HepG2 (cell line): ENCODE measurements at regions not wholly inside any gene's neighbourhood (a gene's known extent, or its start where the extent isn't known, plus 50 kb on each side); places are given as distances from the start of the nearest gene placed in this dataset.

ENCODE experiments used
- ATAC-seq: fragments of 200-7000 bp; cut with Tn5 transposase; 3 replicates; pipeline ENCODE4 v1.9.1; 2020; ENCODE audit warnings: mild to moderate bottlenecking, moderate library complexity
- BruUV-seq: library from RNA; stranded (reverse); fragments of 400-500 nt; replicated peaks from 2 replicates; lab custom pipeline; 2021; lab: Mats Ljungman, UMichigan
- CTCF ChIA-PET: fragments of 300-600 bp; formaldehyde crosslinking; extraction: SDS; loops from one replicate; lab custom pipeline; 2021; ENCODE audit warnings: low total read pairs, inconsistent platforms, low intra/inter-chr PET ratio; lab: Yijun Ruan, JAX
- POLR2A ChIA-PET: fragments of 350-600 bp; sonication (Branson Sonifier 250); formaldehyde crosslinking; loops from one replicate; lab custom pipeline; 2020; ENCODE audit warnings: antibody characterized with exemption, inconsistent platforms; lab: Yijun Ruan, JAX
- DNase-seq: peaks from one replicate; pipeline ENCODE4 v3.0.0-alpha.2; 2015; ENCODE audit warnings: low spot score
- FAIRE-seq: peaks from 3 replicates; lab custom pipeline; 2011; peaks lifted over from hg19 to GRCh38; lab: Jason Lieb, UNC
- H2AFZ ChIP-seq: one replicate; pipeline ENCODE4 v1.6.1; 2011; ENCODE audit warnings: low read length, inconsistent platforms
- H3K27ac ChIP-seq: fragments of 300-600 bp; 3 replicates; pipeline ENCODE4 v1.8.0; 2011; ENCODE audit warnings: mixed run types, mild to moderate bottlenecking, mixed read lengths, low read length, inconsistent platforms; ENCODE audit not compliant: insufficient read depth; ENCODE audit errors: extremely low read length
- H3K27me3 ChIP-seq, 2 experiments: fragments of 200-600 bp in 1 of 2; 2 replicates in 1 of 2; 3 replicates in 1 of 2; pipeline versions ENCODE4 v1.6.0 to v1.8.0; 2011; ENCODE audit warnings: low read length in 2 of 2, mild to moderate bottlenecking in 2 of 2, moderate library complexity in 2 of 2, inconsistent platforms in 1 of 2; ENCODE audit not compliant: insufficient read depth in 2 of 2, control insufficient read depth in 1 of 2
- H3K36me3 ChIP-seq, 2 experiments: fragments of 200-600 bp in 1 of 2; replicated peaks in 1 of 2; 2 replicates in 1 of 2; 3 replicates in 1 of 2; pipeline versions ENCODE4 v1.5.1 to v1.8.0; 2011; ENCODE audit warnings: low read length in 2 of 2, inconsistent platforms in 1 of 2; ENCODE audit not compliant: insufficient read depth in 2 of 2, control insufficient read depth in 1 of 2
- H3K4me1 ChIP-seq: 2 replicates; pipeline ENCODE4 v1.5.1; 2012; ENCODE audit warnings: low read length, inconsistent platforms; ENCODE audit not compliant: insufficient read depth
- H3K4me2 ChIP-seq: 2 replicates; pipeline ENCODE4 v1.6.0; 2011; ENCODE audit warnings: low read depth, low read length, inconsistent platforms
- H3K4me3 ChIP-seq, 3 experiments: fragments of 200-600 bp in 1 of 3; sonication (generic), shearing (Covaris generic) in 1 of 3; replicated peaks in 1 of 3; 2 replicates each; pipeline ENCODE4 v1.5.1; 2011 to 2016; ENCODE audit warnings: low read length in 3 of 3, inconsistent platforms in 2 of 3, low read depth in 2 of 3, mild to moderate bottlenecking in 2 of 3, control low read depth in 1 of 3, mixed read lengths in 1 of 3; ENCODE audit not compliant: insufficient read depth in 1 of 3
- H3K79me2 ChIP-seq: one replicate; pipeline ENCODE4 v1.6.1; 2011; ENCODE audit warnings: low read length, inconsistent platforms; ENCODE audit not compliant: insufficient read depth
- H3K9ac ChIP-seq: 2 replicates; pipeline ENCODE4 v1.6.0; 2011; ENCODE audit warnings: mild to moderate bottlenecking, low read depth, low read length, inconsistent platforms; ENCODE audit not compliant: insufficient read depth
- H3K9me3 ChIP-seq: 2 replicates; pipeline ENCODE4 v1.5.1; 2012; ENCODE audit warnings: mild to moderate bottlenecking, low read length
- H4K20me1 ChIP-seq: 2 replicates; pipeline ENCODE4 v1.6.0; 2011; ENCODE audit warnings: inconsistent platforms, mild to moderate bottlenecking, low read length, moderate library complexity; ENCODE audit not compliant: insufficient read depth
- LCORL ChIP-seq, 2 experiments: fragments of 450-650 bp in 1 of 2; sonication (generic) in 1 of 2; formaldehyde crosslinking in 1 of 2; IDR thresholded peaks; 2 replicates each; pipeline versions ENCODE4 v1.5.0 to v1.6.1; 2017 to 2020; ENCODE audit warnings: antibody characterized with exemption in 1 of 2, missing genetic modification reagents in 1 of 2
- MED1 ChIP-seq: sonication (generic); formaldehyde crosslinking; IDR thresholded peaks from 2 replicates; pipeline ENCODE4 v1.4.0; 2020; ENCODE audit warnings: missing genetic modification reagents
- SP5 ChIP-seq: IDR thresholded peaks from 2 replicates; pipeline ENCODE4 v1.6.1; 2016; ENCODE audit warnings: low read depth, borderline replicate concordance
- ZNF230 ChIP-seq: sonication (generic); formaldehyde crosslinking; IDR thresholded peaks from 2 replicates; pipeline ENCODE4 v1.4.0; 2020; ENCODE audit warnings: mild to moderate bottlenecking, missing genetic modification reagents
- ZNF564 ChIP-seq: sonication (generic); formaldehyde crosslinking; IDR thresholded peaks from 2 replicates; pipeline ENCODE4 v1.8.1; 2023; ENCODE audit warnings: mild to moderate bottlenecking, missing genetic modification reagents
- ZNF615 ChIP-seq: sonication (generic); formaldehyde crosslinking; IDR thresholded peaks from 2 replicates; pipeline ENCODE4 v1.5.0; 2020; ENCODE audit warnings: mild to moderate bottlenecking, missing genetic modification reagents, borderline replicate concordance
- ZSCAN30 ChIP-seq: sonication (generic); formaldehyde crosslinking; IDR thresholded peaks from 2 replicates; pipeline ENCODE4 v1.5.0; 2020; ENCODE audit warnings: mild to moderate bottlenecking, missing genetic modification reagents
- WGBS: methylation state at CpG from one replicate; pipeline ENCODE4 v1.1.6; 2017; ENCODE audit warnings: low lambda C conversion rate; 5-methylcytosine and 5-hydroxymethylcytosine counted together
- in situ Hi-C: cut with HindIII; loops from 2 replicates; pipeline ENCODE4 v1.10.0; 2017; ENCODE audit warnings: low pct_unique_long_range_greater_than_20kb; ENCODE audit not compliant: extremely low pct_ligation_motif_present
- intact Hi-C: fragments of 100-400 bp; cut with micrococcal nuclease; formaldehyde crosslinking; loops from one replicate; pipeline ENCODE4 v1.10.0; 2022; ENCODE audit not compliant: unreplicated experiment
- TF ChIP-seq, protein P1 (sequence below): sonication (generic); formaldehyde crosslinking; IDR thresholded peaks from 2 replicates; pipeline ENCODE4 v1.8.0; 2022; ENCODE audit warnings: mild to moderate bottlenecking, missing genetic modification reagents; ENCODE audit not compliant: insufficient replicate concordance
- TF ChIP-seq, protein P2 (sequence below): sonication (generic); formaldehyde crosslinking; IDR thresholded peaks from 2 replicates; pipeline ENCODE4 v1.4.0; 2020; ENCODE audit warnings: low read depth, missing genetic modification reagents

DNA sequence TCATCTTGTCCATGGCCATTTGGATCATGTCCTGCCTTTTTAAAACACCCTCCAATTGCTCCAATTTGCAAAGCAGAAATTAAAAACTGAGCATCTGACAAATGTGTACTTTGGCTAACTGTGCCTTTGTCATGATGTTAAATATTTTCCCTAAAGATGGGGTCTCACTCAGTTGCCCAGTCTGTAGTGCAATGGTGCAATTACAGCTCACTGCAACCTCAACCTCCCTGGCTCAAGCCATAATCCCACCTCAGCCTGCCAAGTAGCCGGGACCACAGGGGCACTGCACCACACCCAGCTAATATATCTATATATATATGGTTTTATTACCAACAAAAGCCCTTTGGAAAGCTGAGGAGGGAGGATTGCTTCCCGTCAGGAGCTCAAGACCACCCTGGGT is 782.7 kb downstream of the UQCRFS1 start:
- Histone ChIP-seq H2AFZ (no peak overlapping the region), H3K27me3 (no peaks in the 10 kb centered on the region), H3K79me2 (no peaks in the 10 kb centered on the region), H3K4me2 (no peak overlapping the region), H4K20me1 (no peaks in the 10 kb centered on the region), H3K4me3 (no peak overlapping the region), H3K9ac (no peak overlapping the region), H3K27ac (no peak overlapping the region), H3K36me3 (no peaks in the 10 kb centered on the region), H3K9me3 (peaks cover 66% of the 10 kb centered on the region), H3K4me1 (no peaks in the 10 kb centered on the region)
- BruUV-seq = no TSS peak
- no peak for TF ChIP-seq LCORL (IDR thresholded peaks at IDR 0.05)
- no peak for TF ChIP-seq LCORL (CRISPR knock-in tag; IDR thresholded peaks at IDR 0.05)
- TF ChIP-seq, protein P1, sequence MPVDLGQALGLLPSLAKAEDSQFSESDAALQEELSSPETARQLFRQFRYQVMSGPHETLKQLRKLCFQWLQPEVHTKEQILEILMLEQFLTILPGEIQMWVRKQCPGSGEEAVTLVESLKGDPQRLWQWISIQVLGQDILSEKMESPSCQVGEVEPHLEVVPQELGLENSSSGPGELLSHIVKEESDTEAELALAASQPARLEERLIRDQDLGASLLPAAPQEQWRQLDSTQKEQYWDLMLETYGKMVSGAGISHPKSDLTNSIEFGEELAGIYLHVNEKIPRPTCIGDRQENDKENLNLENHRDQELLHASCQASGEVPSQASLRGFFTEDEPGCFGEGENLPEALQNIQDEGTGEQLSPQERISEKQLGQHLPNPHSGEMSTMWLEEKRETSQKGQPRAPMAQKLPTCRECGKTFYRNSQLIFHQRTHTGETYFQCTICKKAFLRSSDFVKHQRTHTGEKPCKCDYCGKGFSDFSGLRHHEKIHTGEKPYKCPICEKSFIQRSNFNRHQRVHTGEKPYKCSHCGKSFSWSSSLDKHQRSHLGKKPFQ = no peak
- TF ChIP-seq ZNF564 (CRISPR knock-in tag) = no peak
- TF ChIP-seq ZSCAN30 (CRISPR knock-in tag) = no peak
- no peak for TF ChIP-seq SP5 (CRISPR knock-in tag)
- TF ChIP-seq, protein P2, sequence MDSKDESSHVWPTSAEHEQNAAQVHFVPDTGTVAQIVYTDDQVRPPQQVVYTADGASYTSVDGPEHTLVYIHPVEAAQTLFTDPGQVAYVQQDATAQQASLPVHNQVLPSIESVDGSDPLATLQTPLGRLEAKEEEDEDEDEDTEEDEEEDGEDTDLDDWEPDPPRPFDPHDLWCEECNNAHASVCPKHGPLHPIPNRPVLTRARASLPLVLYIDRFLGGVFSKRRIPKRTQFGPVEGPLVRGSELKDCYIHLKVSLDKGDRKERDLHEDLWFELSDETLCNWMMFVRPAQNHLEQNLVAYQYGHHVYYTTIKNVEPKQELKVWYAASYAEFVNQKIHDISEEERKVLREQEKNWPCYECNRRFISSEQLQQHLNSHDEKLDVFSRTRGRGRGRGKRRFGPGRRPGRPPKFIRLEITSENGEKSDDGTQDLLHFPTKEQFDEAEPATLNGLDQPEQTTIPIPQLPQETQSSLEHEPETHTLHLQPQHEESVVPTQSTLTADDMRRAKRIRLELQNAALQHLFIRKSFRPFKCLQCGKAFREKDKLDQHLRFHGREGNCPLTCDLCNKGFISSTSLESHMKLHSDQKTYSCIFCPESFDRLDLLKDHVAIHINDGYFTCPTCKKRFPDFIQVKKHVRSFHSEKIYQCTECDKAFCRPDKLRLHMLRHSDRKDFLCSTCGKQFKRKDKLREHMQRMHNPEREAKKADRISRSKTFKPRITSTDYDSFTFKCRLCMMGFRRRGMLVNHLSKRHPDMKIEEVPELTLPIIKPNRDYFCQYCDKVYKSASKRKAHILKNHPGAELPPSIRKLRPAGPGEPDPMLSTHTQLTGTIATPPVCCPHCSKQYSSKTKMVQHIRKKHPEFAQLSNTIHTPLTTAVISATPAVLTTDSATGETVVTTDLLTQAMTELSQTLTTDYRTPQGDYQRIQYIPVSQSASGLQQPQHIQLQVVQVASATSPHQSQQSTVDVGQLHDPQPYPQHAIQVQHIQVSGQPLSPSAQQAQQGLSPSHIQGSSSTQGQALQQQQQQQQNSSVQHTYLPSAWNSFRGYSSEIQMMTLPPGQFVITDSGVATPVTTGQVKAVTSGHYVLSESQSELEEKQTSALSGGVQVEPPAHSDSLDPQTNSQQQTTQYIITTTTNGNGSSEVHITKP = no peak
- no peak for TF ChIP-seq MED1
- no peak for TF ChIP-seq ZNF615 (CRISPR knock-in tag)
- TF ChIP-seq ZNF230 (CRISPR knock-in tag) = no peak
- WGBS = 0% methylated on average over 2 of the region's 2 CpGs
- DNase-seq (no peak), FAIRE-seq (no peak), ATAC-seq (no peak)
- intact Hi-C loops (no loop called here), in situ Hi-C loops (no loop called here)
- POLR2A ChIA-PET = no interaction called here
- CTCF ChIA-PET = no interaction called here
